ENCODE measurements at regions not wholly inside any gene's neighbourhood (a gene's known extent, or its start where the extent isn't known, plus 50 kb on each side); places are given as distances from the start of the nearest gene placed in this dataset.
"Not testable (repeated sequence)": the region's sequence is repeated elsewhere in the genome, so short reads cannot be mapped to it uniquely, and the experiment has no call there.

- not testable (repeated sequence) for TF ChIP-seq ARNTL (CRISPR knock-in tag; IDR thresholded peaks at IDR 0.05; ENCODE audit: borderline replicate concordance, low read depth); ZNF70 (CRISPR knock-in tag; IDR thresholded peaks at IDR 0.05); ZNF8 (CRISPR knock-in tag; IDR thresholded peaks at IDR 0.05); ESRRG (CRISPR knock-in tag; IDR thresholded peaks at IDR 0.05); OSR1 (CRISPR knock-in tag; IDR thresholded peaks at IDR 0.05)
Measured at GRCh38 chr15:30708809-30709208, 82.9 kb downstream of the ARHGAP11B start.
